T-cell (primary cell): ENCODE measurements at regions not wholly inside any gene's neighbourhood (a gene's known extent, or its start where the extent isn't known, plus 50 kb on each side); places are given as distances from the start of the nearest gene placed in this dataset.

Source experiments
- ATAC-seq, 4 experiments: fragments of 200-7000 bp in 3 of 4; fragments of 150-1000 bp in 1 of 4; cut with Tn5 transposase; replicated peaks in 1 of 4; 1 replicate in 3 of 4; 2 replicates in 1 of 4; pipeline ENCODE4 v1.10.0; 2021; ENCODE audit warnings: moderate library complexity in 3 of 4, mild to moderate bottlenecking in 2 of 4, moderate number of reproducible peaks in 1 of 4
- CTCF ChIA-PET, 2 donors: fragments of 300-600 bp; sonication (Branson Sonifier 250); formaldehyde crosslinking; loops; one replicate each; lab custom pipeline; 2022; ENCODE audit warnings: antibody characterized with exemption in 2 of 2; lab: Charles Lee
- POLR2A ChIA-PET, 2 donors: fragments of 300-600 bp; sonication (Branson Sonifier 250); formaldehyde crosslinking; loops; one replicate each; lab custom pipeline; 2022; ENCODE audit warnings: antibody characterized with exemption in 2 of 2; lab: Charles Lee
- DNase-seq, 35 experiments: peaks; one replicate each; pipeline versions ENCODE4 v3.0.0 to v3.0.0-alpha.2; 2013 to 2023
- H3K27ac ChIP-seq: one replicate; pipeline ENCODE4 v1.5.1; 2013; ENCODE audit warnings: low read length
- H3K27me3 ChIP-seq, 2 experiments: replicated peaks in 1 of 2; 1 replicate in 1 of 2; 2 replicates in 1 of 2; pipeline versions ENCODE4 v1.6.1 to v1.7.0; 2013; ENCODE audit warnings: low read length in 1 of 2, mixed read lengths in 1 of 2; ENCODE audit not compliant: control insufficient read depth in 2 of 2, insufficient read depth in 2 of 2; ENCODE audit errors: extremely low read depth in 1 of 2
- H3K36me3 ChIP-seq, 2 donors: 1 replicate in 1 of 2; 2 replicates in 1 of 2; pipeline versions ENCODE4 v1.6.1 to v1.7.0; 2013; ENCODE audit warnings: low read length in 1 of 2; ENCODE audit not compliant: control insufficient read depth in 2 of 2, insufficient read depth in 1 of 2; ENCODE audit errors: extremely low read depth in 1 of 2
- H3K4me1 ChIP-seq, 2 experiments: 1 replicate in 1 of 2; 2 replicates in 1 of 2; pipeline versions ENCODE4 v1.6.1 to v1.7.0; 2013; ENCODE audit warnings: low read length in 2 of 2, mixed read lengths in 1 of 2; ENCODE audit not compliant: insufficient read depth in 2 of 2, control insufficient read depth in 1 of 2; ENCODE audit errors: extremely low read depth in 1 of 2
- H3K4me3 ChIP-seq, 2 donors: 1 replicate in 1 of 2; 2 replicates in 1 of 2; pipeline versions ENCODE4 v1.5.1 to v1.7.0; 2013; ENCODE audit warnings: mild to moderate bottlenecking in 2 of 2, low read length in 1 of 2, moderate library complexity in 1 of 2; ENCODE audit not compliant: control insufficient read depth in 1 of 2; ENCODE audit errors: extremely low read depth in 1 of 2
- H3K9me3 ChIP-seq: 2 replicates; pipeline ENCODE4 v1.7.0; 2013
- H3K27ac Mint-ChIP-seq, 2 donors: one replicate each; pipeline ENCODE4 v1.8.0; 2020 to 2021; ENCODE audit warnings: mild to moderate bottlenecking in 2 of 2, mixed read lengths in 2 of 2
- H3K27me3 Mint-ChIP-seq, 2 donors: one replicate each; pipeline ENCODE4 v1.8.0; 2021 to 2022; ENCODE audit warnings: mixed read lengths in 2 of 2
- H3K36me3 Mint-ChIP-seq: one replicate; pipeline ENCODE4 v1.8.0; 2021; ENCODE audit warnings: mixed read lengths
- H3K4me1 Mint-ChIP-seq, 3 donors: one replicate each; pipeline ENCODE4 v1.8.0; 2020 to 2022; ENCODE audit warnings: mixed read lengths in 3 of 3, mild to moderate bottlenecking in 1 of 3
- H3K4me3 Mint-ChIP-seq, 3 donors: one replicate each; pipeline ENCODE4 v1.8.0; 2020 to 2022; ENCODE audit warnings: mild to moderate bottlenecking in 3 of 3, mixed read lengths in 3 of 3, moderate library complexity in 3 of 3
- H3K9me3 Mint-ChIP-seq, 3 donors: one replicate each; pipeline ENCODE4 v1.8.0; 2020 to 2022; ENCODE audit warnings: mixed read lengths in 3 of 3
- WGBS: methylation state at CpG from one replicate; pipeline ENCODE4 v1.1.5; 2013; ENCODE audit warnings: missing lambda C conversion rate; ENCODE audit not compliant: insufficient coverage; 5-methylcytosine and 5-hydroxymethylcytosine counted together

- CTCF ChIA-PET = no interaction called here
- no peak overlapping the region for H3K27ac Mint-ChIP-seq
- POLR2A ChIA-PET = no interaction called here
- no peaks in the 10 kb centered on the region for H3K27me3 Mint-ChIP-seq
- Histone ChIP-seq H3K4me3 (no peak overlapping the region), H3K27me3 (no peaks in the 10 kb centered on the region), H3K36me3 (no peaks in the 10 kb centered on the region), H3K9me3 (no peaks in the 10 kb centered on the region), H3K27ac (no peak overlapping the region), H3K4me1 (no peaks in the 10 kb centered on the region)
- ATAC-seq (no peak), DNase-seq (no peak)
- no peaks in the 10 kb centered on the region for H3K4me1 Mint-ChIP-seq
- no peak overlapping the region for H3K4me3 Mint-ChIP-seq
- no peaks in the 10 kb centered on the region for H3K36me3 Mint-ChIP-seq
- WGBS = 70% methylated on average over 2 of the region's 3 CpGs
- H3K9me3 Mint-ChIP-seq = peaks cover 0 to 4% (median 0%) of the 10 kb centered on the region in 3 donors
These were observed 516.8 kb downstream of the CFAP47 start for GRCh38 chrX:36436361-36436760.

- Mint-ChIP-seq H3K4me3 (no peak overlapping the region), H3K9me3 (peaks cover 0 to 8% (median 3%) of the 10 kb centered on the region in 3 donors), H3K4me1 (no peaks in the 10 kb centered on the region), H3K36me3 (no peaks in the 10 kb centered on the region), H3K27me3 (no peaks in the 10 kb centered on the region), H3K27ac (no peak overlapping the region)
- no peaks in the 10 kb centered on the region for H3K9me3 ChIP-seq
- no CpG with 5 or more reads among the region's 3 CpGs for WGBS
- no peaks in the 10 kb centered on the region for H3K4me1 ChIP-seq
- ChIA-PET POLR2A (no interaction called here), CTCF (no interaction called here)
- ATAC-seq = no peak
- DNase-seq = no peak
- H3K4me3 ChIP-seq = no peak overlapping the region
- H3K27me3 ChIP-seq = no peaks in the 10 kb centered on the region
- H3K27ac ChIP-seq = no peak overlapping the region
- H3K36me3 ChIP-seq = no peaks in the 10 kb centered on the region
These were observed 523.5 kb downstream of the CFAP47 start for GRCh38 chrX:36443007-36443406.

GRCh38 chrX:36445566-36445965, 526.0 kb downstream of the CFAP47 start:
- H3K27me3 Mint-ChIP-seq = no peaks in the 10 kb centered on the region
- H3K9me3 Mint-ChIP-seq = peaks cover 0 to 8% (median 5%) of the 10 kb centered on the region in 3 donors
- H3K4me1 ChIP-seq = no peaks in the 10 kb centered on the region
- no peak for DNase-seq
- H3K4me1 Mint-ChIP-seq = no peaks in the 10 kb centered on the region
- H3K27ac ChIP-seq = no peak overlapping the region
- no peaks in the 10 kb centered on the region for H3K36me3 ChIP-seq
- POLR2A ChIA-PET = no interaction called here
- no peak overlapping the region for H3K4me3 ChIP-seq
- H3K27ac Mint-ChIP-seq = no peak overlapping the region
- H3K4me3 Mint-ChIP-seq = no peak overlapping the region
- ATAC-seq = no peak
- no peaks in the 10 kb centered on the region for H3K27me3 ChIP-seq
- CTCF ChIA-PET = no interaction called here
- no peaks in the 10 kb centered on the region for H3K9me3 ChIP-seq
- H3K36me3 Mint-ChIP-seq = no peaks in the 10 kb centered on the region
- WGBS = no CpG with 5 or more reads among the region's 1 CpG

- Mint-ChIP-seq H3K27ac (no peak overlapping the region), H3K27me3 (no peaks in the 10 kb centered on the region), H3K4me3 (no peak overlapping the region), H3K9me3 (peaks cover 0 to 13% (median 5%) of the 10 kb centered on the region in 3 donors), H3K36me3 (no peaks in the 10 kb centered on the region), H3K4me1 (no peaks in the 10 kb centered on the region)
- ChIA-PET POLR2A (no interaction called here), CTCF (no interaction called here)
- H3K27me3 ChIP-seq = no peaks in the 10 kb centered on the region
- DNase-seq (no peak), ATAC-seq (no peak)
- H3K27ac ChIP-seq = no peak overlapping the region
- no peaks in the 10 kb centered on the region for H3K4me1 ChIP-seq
- no peaks in the 10 kb centered on the region for H3K36me3 ChIP-seq
- no peak overlapping the region for H3K4me3 ChIP-seq
- no peaks in the 10 kb centered on the region for H3K9me3 ChIP-seq
These were observed 542.6 kb downstream of the CFAP47 start for GRCh38 chrX:36462142-36462541.

GRCh38 chrX:36480441-36480990, 527.6 kb upstream of the FAM47C start:
- WGBS = no CpG with 5 or more reads among the region's 1 CpG
- DNase-seq = no peak

GRCh38 chrX:36501169-36501702, 506.9 kb upstream of the FAM47C start:
- no CpG with 5 or more reads among the region's 8 CpGs for WGBS
- Mint-ChIP-seq H3K27ac (no peak overlapping the region), H3K9me3 (peaks cover 0 to 4% (median 3%) of the 10 kb centered on the region in 3 donors), H3K4me1 (no peaks in the 10 kb centered on the region), H3K36me3 (no peaks in the 10 kb centered on the region), H3K4me3 (no peak overlapping the region), H3K27me3 (no peaks in the 10 kb centered on the region)
- Histone ChIP-seq H3K9me3 (no peaks in the 10 kb centered on the region), H3K27ac (no peak overlapping the region), H3K27me3 (no peaks in the 10 kb centered on the region), H3K36me3 (no peaks in the 10 kb centered on the region), H3K4me3 (no peak overlapping the region), H3K4me1 (no peaks in the 10 kb centered on the region)
- CTCF ChIA-PET = no interaction called here
- no peak for ATAC-seq
- no peak for DNase-seq
- POLR2A ChIA-PET = no interaction called here

More at GRCh38 chrX:36480441-36480990, 527.6 kb upstream of the FAM47C start:
- Histone ChIP-seq H3K36me3 (no peaks in the 10 kb centered on the region), H3K4me1 (no peaks in the 10 kb centered on the region), H3K4me3 (no peak overlapping the region), H3K27ac (no peak overlapping the region), H3K27me3 (no peaks in the 10 kb centered on the region), H3K9me3 (no peaks in the 10 kb centered on the region)
- no peak overlapping the region for H3K4me3 Mint-ChIP-seq
- H3K4me1 Mint-ChIP-seq = no peaks in the 10 kb centered on the region
- H3K27me3 Mint-ChIP-seq = peaks cover 0 to 4% of the 10 kb centered on the region in 2 donors
- H3K9me3 Mint-ChIP-seq = peaks cover 0 to 3% (median 2%) of the 10 kb centered on the region in 3 donors
- CTCF ChIA-PET = no interaction called here
- POLR2A ChIA-PET = no interaction called here
- no peaks in the 10 kb centered on the region for H3K36me3 Mint-ChIP-seq
- no peak overlapping the region for H3K27ac Mint-ChIP-seq
- no peak for ATAC-seq

GRCh38 chrX:36504625-36505024, 503.5 kb upstream of the FAM47C start:
- Mint-ChIP-seq H3K27me3 (no peaks in the 10 kb centered on the region), H3K4me3 (no peak overlapping the region), H3K36me3 (no peaks in the 10 kb centered on the region), H3K27ac (no peak overlapping the region), H3K9me3 (peaks cover 12 to 13% (median 13%) of the 10 kb centered on the region in 3 donors), H3K4me1 (no peaks in the 10 kb centered on the region)
- ChIA-PET CTCF (no interaction called here), POLR2A (no interaction called here)
- H3K27me3 ChIP-seq = no peaks in the 10 kb centered on the region
- H3K4me3 ChIP-seq = no peak overlapping the region
- no peak for DNase-seq
- H3K4me1 ChIP-seq = no peaks in the 10 kb centered on the region
- no peaks in the 10 kb centered on the region for H3K36me3 ChIP-seq
- ATAC-seq = no peak
- no peaks in the 10 kb centered on the region for H3K9me3 ChIP-seq
- no peak overlapping the region for H3K27ac ChIP-seq
